ENCODE measurements at regions not wholly inside any gene's neighbourhood (a gene's known extent, or its start where the extent isn't known, plus 50 kb on each side); places are given as distances from the start of the nearest gene placed in this dataset.

GRCh38 chr7:31407178-31407676, 66.7 kb upstream of the NEUROD6 start:
- peak; percentile 55; the same call in 1 of the 2 replicates for TF ChIP-seq POLR2AphosphoS5 (IDR thresholded peaks at IDR 0.05; ENCODE audit: borderline replicate concordance, low read depth, low read length)
- TF ChIP-seq EZH2 (IDR thresholded peaks at IDR 0.05): no peak
